HepG2 (cell line): ENCODE measurements at regions not wholly inside any gene's neighbourhood (a gene's known extent, or its start where the extent isn't known, plus 50 kb on each side); places are given as distances from the start of the nearest gene placed in this dataset.

Experiments
- BHLHE40 ChIP-seq: IDR thresholded peaks from 2 replicates; pipeline ENCODE4 v1.6.1; 2011; ENCODE audit warnings: low read length, improper control_type of control experiment
- RAD21 ChIP-seq: fragments of 450-650 bp; formaldehyde crosslinking; IDR thresholded peaks from 2 replicates; pipeline ENCODE4 v1.5.0; 2020; ENCODE audit warnings: mild to moderate bottlenecking
- TBP ChIP-seq: sonication (generic); formaldehyde crosslinking; IDR thresholded peaks from 2 replicates; pipeline ENCODE4 v1.5.0; 2020; ENCODE audit warnings: missing genetic modification reagents
- ZSCAN29 ChIP-seq: sonication (generic); formaldehyde crosslinking; conservative IDR thresholded peaks from 2 replicates; pipeline ENCODE4 v1.4.0; 2020; ENCODE audit warnings: mild to moderate bottlenecking, missing genetic modification reagents
- TF ChIP-seq, protein P1 (sequence below): sonication (generic); formaldehyde crosslinking; IDR thresholded peaks from 2 replicates; pipeline ENCODE4 v1.5.0; 2020; ENCODE audit warnings: mild to moderate bottlenecking, missing genetic modification reagents, moderate library complexity

DNA sequence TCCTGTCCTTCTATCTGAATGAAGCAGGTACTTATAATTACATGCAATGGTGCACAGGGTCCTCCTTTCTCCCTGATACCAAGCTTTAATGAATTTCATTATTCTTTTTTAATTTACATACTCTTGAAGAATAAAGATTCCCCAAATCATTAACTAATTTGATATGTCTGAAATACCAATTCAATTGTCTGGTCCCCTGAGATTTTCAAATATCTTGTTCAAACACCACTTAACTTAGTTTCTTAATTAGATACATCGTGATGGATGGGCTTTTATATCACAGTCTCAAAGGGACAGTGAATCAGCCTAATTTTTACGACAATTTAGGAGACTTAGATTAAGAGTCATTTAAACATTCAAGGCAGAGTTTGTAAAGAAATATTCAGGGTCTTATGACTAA is 1054.6 kb downstream of the PLA2G4A start:
- TF ChIP-seq TBP (CRISPR knock-in tag) (no peak), ZSCAN29 (no peak), RAD21 (CRISPR knock-in tag) (no peak), BHLHE40 (no peak)
- TF ChIP-seq, protein P1, sequence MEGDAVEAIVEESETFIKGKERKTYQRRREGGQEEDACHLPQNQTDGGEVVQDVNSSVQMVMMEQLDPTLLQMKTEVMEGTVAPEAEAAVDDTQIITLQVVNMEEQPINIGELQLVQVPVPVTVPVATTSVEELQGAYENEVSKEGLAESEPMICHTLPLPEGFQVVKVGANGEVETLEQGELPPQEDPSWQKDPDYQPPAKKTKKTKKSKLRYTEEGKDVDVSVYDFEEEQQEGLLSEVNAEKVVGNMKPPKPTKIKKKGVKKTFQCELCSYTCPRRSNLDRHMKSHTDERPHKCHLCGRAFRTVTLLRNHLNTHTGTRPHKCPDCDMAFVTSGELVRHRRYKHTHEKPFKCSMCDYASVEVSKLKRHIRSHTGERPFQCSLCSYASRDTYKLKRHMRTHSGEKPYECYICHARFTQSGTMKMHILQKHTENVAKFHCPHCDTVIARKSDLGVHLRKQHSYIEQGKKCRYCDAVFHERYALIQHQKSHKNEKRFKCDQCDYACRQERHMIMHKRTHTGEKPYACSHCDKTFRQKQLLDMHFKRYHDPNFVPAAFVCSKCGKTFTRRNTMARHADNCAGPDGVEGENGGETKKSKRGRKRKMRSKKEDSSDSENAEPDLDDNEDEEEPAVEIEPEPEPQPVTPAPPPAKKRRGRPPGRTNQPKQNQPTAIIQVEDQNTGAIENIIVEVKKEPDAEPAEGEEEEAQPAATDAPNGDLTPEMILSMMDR = no peak
